Smooth muscle cell of the brain vasculature (primary cell): ENCODE measurements at regions not wholly inside any gene's neighbourhood (a gene's known extent, or its start where the extent isn't known, plus 50 kb on each side); places are given as distances from the start of the nearest gene placed in this dataset.

Source experiments
- DNase-seq: peaks from one replicate; pipeline ENCODE4 v3.0.0-alpha.2; 2012; ENCODE audit warnings: low read depth, low spot score

DNA sequence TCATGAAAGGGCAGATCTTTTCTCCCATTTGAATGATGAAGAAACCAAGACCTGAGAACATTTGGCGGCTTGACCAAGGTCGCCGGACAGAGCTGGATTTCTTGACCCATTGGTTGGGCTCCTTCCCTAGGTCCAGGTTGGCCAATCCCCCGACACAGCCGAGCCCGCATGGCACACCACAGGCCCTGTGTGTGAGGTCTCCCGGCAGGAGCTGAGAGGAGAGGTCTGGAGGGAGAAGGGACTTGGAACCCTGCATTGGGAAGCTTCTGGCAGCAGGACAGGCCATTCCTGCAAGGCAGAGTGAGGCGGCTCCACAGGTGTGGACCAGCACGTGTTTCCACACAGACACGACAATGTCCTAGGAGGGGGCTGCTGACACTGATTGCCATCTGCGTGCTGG, 98.6 kb upstream of the THY1 start:
- DNase-seq = no peak

- no peak for DNase-seq
These were observed 98.0 kb upstream of the THY1 start for GRCh38 chr11:119520966-119521365.

GRCh38 chr11:119520400-119520799, 97.4 kb upstream of the THY1 start:
- DNase-seq = no peak

DNA sequence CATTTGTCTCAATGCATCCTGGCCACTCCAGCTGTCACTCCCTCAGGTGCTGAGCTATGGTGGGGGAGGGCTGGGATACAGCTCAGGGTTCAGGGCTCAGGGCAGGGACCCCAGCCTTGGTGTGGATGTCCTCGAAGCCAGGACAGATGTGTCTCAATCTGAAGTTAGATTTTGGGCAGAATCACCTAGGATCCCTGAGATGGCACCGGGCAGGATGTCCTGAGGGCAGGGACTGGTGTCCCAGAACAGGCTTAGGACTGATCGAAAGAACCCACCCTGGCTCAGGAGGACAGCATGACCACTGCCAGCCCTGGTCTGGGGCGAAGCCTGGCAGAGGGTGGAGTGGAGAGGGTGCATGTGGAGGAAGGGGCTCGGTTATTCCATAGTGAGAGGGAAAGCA, 96.8 kb upstream of the THY1 start:
- no peak for DNase-seq

GRCh38 chr11:119518746-119519730, 96.1 kb upstream of the THY1 start:
- DNase-seq = peak; percentile 9

- DNase-seq = no peak
These were observed 92.9 kb upstream of the THY1 start for GRCh38 chr11:119515771-119516400.

GRCh38 chr11:119513806-119514170, 90.8 kb upstream of the THY1 start:
- no peak for DNase-seq

DNA sequence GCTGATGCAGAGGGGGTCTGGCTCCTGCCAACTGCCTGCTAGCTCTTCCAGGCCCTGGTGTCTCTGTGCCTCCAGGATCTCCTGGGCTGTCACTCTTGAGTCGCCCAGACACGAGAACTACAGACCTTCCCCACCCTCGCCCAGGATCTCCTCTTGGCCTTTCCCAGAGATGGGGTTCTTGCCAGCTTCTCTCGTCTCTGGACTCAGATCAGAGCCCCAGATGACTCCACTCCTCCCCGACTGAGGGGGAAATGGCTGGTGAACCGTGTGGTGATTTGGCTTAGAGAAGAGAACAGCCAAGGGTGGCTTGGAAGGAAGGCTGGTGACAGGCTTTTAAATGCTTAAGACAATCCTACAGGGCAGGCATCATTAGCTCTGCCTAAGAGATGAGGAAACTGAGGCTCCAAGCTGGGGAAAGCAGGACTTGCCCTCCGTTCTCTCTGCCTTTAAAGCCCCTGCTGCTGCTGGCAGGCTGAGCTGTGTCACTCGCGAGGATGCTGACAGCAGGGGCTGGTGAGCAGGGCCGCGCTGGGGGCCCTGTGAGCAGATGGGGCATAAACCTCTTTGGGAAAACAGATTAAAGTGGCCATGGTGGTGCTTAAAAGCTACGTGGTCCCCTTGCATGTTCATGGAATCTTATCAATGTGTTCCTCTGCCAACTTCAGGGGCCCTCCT, 90.3 kb upstream of the THY1 start:
- no peak for DNase-seq

DNA sequence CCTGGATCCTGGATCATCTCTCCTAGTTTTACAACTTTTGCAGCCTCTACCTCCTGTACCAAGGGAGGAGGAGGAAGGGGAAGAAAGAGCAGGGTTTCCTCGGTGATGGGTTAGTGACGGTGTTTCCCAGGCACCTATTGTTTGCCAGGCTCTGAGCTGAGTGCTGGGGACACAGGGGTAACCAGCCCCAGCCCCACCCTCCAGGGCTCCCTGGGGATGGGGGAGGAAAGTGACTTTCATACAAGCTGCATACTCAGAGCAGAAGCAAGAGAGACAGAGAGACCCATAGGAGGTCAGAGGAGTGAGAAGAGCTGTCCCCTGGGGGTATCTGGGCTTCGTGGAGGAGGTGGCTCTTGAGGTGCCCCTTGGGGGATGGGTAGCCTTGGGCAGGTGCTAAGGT, 89.4 kb upstream of the THY1 start:
- DNase-seq = no peak

DNA sequence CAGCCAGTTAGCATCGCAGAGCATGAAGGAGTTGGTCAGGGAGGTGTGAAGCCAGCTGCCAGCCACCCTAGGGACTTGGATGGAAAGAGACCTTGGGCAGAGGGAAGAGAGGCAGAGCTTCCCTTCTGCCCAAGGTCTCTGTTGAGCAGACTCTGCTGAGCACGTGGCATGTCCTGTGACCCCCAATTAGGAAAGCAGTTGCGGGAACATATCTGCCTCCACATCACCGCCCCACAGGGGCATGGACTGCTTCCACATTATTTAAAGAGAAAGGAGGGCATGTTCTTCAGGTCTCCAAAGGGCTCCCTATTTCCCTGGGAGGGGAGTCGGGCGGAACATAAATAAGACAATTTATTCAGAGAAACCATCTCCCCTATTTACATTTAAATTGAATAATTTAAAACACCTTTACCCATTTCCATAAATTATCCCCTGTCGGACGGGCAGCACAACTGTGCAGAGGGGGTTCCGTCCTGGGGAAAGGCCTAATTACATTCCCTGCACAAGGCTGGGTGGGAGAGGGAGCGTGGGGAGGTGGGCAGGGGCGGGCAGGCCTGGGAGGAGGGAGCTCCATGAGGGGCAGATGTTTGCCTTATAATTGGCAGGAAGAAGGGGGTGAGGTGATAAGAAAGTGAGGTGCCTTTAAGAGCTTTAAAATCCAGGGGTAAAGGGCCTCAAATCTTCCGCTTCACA, 88.8 kb upstream of the THY1 start:
- no peak for DNase-seq

- DNase-seq = peak; percentile 10
These were observed 87.0 kb upstream of the THY1 start for GRCh38 chr11:119509969-119510401.

GRCh38 chr11:119509282-119509841, 86.4 kb upstream of the THY1 start:
- DNase-seq = no peak

GRCh38 chr11:119506436-119506835, 83.5 kb upstream of the THY1 start:
- DNase-seq = no peak

DNA sequence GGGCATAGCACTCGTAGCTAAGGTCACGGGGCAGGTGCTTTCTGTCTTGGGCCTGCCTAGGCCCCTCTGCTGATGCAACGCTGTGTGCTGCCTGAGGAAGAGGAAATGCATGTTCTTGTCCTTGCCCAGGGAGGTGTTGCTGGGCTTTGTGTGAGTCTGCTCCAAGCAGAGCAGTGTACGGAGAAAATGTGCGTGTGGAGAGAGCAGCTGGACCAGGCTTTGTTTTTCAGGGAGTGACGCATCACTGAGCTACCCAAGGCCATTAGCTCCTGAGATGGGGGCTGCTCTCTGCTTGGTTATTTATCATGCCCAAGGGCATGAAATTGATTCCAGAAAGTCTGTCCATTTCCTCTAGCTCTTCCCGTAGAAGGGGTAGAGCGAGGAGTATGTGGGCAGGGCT, 82.9 kb upstream of the THY1 start:
- DNase-seq = no peak

DNA sequence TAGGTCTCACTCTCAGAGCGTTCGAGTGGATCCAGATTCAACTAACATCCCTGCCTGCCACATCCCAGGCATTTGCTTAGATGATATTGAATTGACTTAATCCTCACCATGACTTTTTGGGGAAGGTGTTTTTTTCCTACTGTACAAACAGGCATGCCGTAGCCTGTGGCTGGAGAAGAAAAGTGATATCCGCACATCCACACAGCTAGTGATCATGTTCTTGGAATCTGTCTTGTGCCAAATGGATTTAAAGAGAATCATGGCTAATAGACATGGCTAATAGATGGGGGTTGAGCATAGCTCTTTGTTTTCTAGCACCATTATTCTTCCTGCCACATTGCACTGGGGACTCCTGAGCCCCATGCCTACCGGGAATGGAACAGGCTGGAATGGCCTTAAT, 82.1 kb upstream of the THY1 start:
- DNase-seq = no peak

DNA sequence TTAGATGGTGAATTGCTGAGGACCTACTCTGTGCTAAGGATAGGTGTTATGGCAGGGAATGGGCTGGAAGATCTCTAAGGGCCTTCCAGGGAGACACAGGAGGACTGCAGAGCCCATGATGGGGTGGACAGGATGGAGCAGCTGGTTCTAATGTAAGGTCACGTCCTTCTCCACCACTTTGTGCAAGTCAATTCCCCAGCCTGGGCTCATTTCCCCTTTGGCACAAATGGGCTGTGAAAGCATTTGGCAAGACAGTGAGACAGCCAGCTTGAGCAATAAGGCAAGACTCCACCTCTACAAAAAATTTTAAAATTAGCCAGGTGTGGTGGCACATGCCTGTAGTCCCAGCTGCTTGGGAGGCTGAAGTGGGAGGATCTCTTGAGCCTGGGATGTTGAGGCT, 81.4 kb upstream of the THY1 start:
- DNase-seq = no peak

- no peak for DNase-seq
These were observed 78.9 kb upstream of the THY1 start for GRCh38 chr11:119501777-119502405.

DNA sequence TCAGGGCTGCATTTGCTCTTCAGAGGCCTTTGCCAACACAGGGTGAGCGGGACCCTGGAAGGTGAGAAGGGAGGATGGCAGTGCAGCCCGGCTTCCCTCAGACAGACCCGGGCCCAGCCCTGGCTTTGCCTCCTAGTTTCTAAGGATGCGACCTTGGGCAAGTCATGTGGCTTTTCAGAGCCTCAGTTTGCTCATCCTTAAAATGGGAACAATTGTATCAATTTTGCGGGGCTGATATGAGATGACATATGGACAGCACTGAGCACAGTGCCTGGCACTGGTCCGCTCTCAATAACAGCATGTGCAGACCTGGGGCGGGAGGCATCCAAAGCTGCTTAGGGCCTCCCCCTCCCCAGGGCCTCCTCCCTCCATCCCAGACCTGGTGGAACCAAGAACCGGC, 74.7 kb upstream of the THY1 start:
- no peak for DNase-seq

- no peak for DNase-seq
These were observed 74.0 kb upstream of the THY1 start for GRCh38 chr11:119496997-119497396.

GRCh38 chr11:119496469-119496868, 73.5 kb upstream of the THY1 start:
- DNase-seq = no peak

GRCh38 chr11:119493712-119494111, 70.7 kb upstream of the THY1 start:
- no peak for DNase-seq
